Adrenal gland (tissue), 9 donors: ENCODE measurements at regions not wholly inside any gene's neighbourhood (a gene's known extent, or its start where the extent isn't known, plus 50 kb on each side); places are given as distances from the start of the nearest gene placed in this dataset.

Source experiments
- DNase-seq, 7 donors: peaks; one replicate each; pipeline ENCODE4 v3.0.0-alpha.2; 2019 to 2020
- H3K27ac ChIP-seq, 5 donors: fragments of 200-600 bp; sonication (generic) in 4 of 5; 1 replicate in 3 of 5; 2 replicates in 2 of 5; pipeline versions ENCODE4 v1.5.1 to v1.8.0; 2016 to 2020; ENCODE audit warnings: mild to moderate bottlenecking in 1 of 5
- H3K27me3 ChIP-seq: fragments of 200-600 bp; 2 replicates; pipeline ENCODE4 v1.8.0; 2021
- H3K36me3 ChIP-seq, 2 donors: fragments of 200-600 bp; replicated peaks in 1 of 2; 1 replicate in 1 of 2; 2 replicates in 1 of 2; pipeline versions ENCODE4 v1.5.1 to v1.8.0; 2018 to 2022
- H3K4me1 ChIP-seq, 2 donors: fragments of 200-600 bp; replicated peaks in 1 of 2; 1 replicate in 1 of 2; 2 replicates in 1 of 2; pipeline versions ENCODE4 v1.5.1 to v1.8.0; 2018 to 2021
- H3K4me3 ChIP-seq, 4 donors: fragments of 200-600 bp; sonication (generic) in 3 of 4; one replicate each; pipeline ENCODE4 v1.5.1; 2016 to 2018
- H3K9me3 ChIP-seq, 3 donors: fragments of 200-600 bp; sonication (generic) in 1 of 3; replicated peaks in 1 of 3; 1 replicate in 2 of 3; 2 replicates in 1 of 3; pipeline versions ENCODE4 v1.5.1 to v1.8.0; 2016 to 2021
- POLR2A ChIP-seq, 2 donors: fragments of 450-650 bp; IDR thresholded peaks; one replicate each; pipeline ENCODE4 v1.6.1; 2017; ENCODE audit warnings: antibody characterized with exemption in 2 of 2, mild to moderate bottlenecking in 2 of 2, moderate library complexity in 1 of 2
- WGBS, 4 donors: extraction: QIAGEN DNeasy Blood & Tissue Kit in 2 of 4; methylation state at CpG; one replicate each; pipeline versions ENCODE4 v1.1.5 to v1.1.7; 2013 to 2017; 5-methylcytosine and 5-hydroxymethylcytosine counted together
- intact Hi-C, 2 donors: fragments of 100-400 bp; cut with DNase I; formaldehyde crosslinking; loops; one replicate each; pipeline versions ENCODE4 v1.14.1 to v1.15.0; 2022 to 2023
- TF ChIP-seq, protein P1 (sequence below), 6 experiments: fragments of 450-650 bp in 4 of 6; fragments of 200-600 bp in 2 of 6; sonication (generic) in 1 of 6; IDR thresholded peaks; 1 replicate in 5 of 6; 2 replicates in 1 of 6; pipeline versions ENCODE4 v1.5.1 to v1.8.0; 2016 to 2021; ENCODE audit warnings: antibody characterized with exemption in 6 of 6, mild to moderate bottlenecking in 2 of 6, moderate library complexity in 1 of 6
- donor health status: healthy with polysubstance abuse.
- donor health status: Bipolar disorder and iron deficiency.
- donor health status: DM: yes; HTN: yes; CAD: no.
- donor health status: DM: no; HTN: no; CAD: no.
- donor health status: DM: no; HTN: no; CAD: no.

DNA sequence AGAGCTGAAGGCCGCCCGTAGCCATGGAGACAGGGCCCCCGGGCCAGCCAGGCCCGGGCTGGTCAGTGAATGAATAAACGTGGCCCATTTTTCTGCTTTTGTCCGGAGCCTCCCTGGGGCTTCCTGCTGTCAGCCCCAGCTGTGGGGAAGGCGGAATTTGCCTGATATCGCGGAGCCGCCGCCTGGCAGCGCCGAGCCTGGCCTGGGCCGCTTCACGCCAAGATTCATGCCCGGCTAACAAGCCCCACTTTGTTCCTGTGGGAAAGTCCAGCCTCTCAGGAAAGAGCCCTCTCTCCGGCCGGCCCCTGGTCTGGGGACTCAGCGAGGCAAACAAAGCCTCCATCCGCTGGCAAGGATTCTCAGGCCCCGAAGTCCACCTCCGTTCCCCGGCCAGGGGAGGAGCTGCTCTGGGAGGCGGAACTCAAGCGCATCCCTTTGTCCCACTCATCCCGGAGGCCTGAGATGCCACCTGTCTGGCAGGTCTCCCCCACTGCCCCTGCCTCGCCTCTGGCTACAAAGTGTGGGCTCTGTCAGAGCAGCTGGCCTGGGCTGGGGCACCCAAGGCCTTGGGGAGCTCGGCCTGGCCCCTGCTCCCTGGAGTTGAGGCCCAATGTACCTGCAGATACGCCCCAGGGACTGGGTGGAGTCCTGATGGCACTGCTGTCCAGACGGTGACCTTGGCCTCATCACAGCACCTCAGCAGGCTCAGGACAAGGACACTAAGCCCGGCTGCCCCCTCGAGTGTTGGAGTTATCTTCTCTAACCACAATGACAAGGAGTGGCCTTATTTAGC is 51.6 kb upstream of the SLC6A11 start:
- DNase-seq, result peak in 1 of 7 donors; percentile 9
- TF ChIP-seq, protein P1, sequence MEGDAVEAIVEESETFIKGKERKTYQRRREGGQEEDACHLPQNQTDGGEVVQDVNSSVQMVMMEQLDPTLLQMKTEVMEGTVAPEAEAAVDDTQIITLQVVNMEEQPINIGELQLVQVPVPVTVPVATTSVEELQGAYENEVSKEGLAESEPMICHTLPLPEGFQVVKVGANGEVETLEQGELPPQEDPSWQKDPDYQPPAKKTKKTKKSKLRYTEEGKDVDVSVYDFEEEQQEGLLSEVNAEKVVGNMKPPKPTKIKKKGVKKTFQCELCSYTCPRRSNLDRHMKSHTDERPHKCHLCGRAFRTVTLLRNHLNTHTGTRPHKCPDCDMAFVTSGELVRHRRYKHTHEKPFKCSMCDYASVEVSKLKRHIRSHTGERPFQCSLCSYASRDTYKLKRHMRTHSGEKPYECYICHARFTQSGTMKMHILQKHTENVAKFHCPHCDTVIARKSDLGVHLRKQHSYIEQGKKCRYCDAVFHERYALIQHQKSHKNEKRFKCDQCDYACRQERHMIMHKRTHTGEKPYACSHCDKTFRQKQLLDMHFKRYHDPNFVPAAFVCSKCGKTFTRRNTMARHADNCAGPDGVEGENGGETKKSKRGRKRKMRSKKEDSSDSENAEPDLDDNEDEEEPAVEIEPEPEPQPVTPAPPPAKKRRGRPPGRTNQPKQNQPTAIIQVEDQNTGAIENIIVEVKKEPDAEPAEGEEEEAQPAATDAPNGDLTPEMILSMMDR (IDR thresholded peaks at IDR 0.05), result no peak
- TF ChIP-seq POLR2A (IDR thresholded peaks at IDR 0.05), result no peak
- 57 to 68% (median 60%) methylated on average over 10 to 32 of the region's 32 CpGs for WGBS, 4 donors
- Histone ChIP-seq H3K4me1 (no peaks in the 10 kb centered on the region), H3K27ac (no peak overlapping the region), H3K36me3 (no peaks in the 10 kb centered on the region), H3K9me3 (no peaks in the 10 kb centered on the region), H3K27me3 (no peaks in the 10 kb centered on the region), H3K4me3 (no peak overlapping the region)
- intact Hi-C loops, result no loop called here

DNA sequence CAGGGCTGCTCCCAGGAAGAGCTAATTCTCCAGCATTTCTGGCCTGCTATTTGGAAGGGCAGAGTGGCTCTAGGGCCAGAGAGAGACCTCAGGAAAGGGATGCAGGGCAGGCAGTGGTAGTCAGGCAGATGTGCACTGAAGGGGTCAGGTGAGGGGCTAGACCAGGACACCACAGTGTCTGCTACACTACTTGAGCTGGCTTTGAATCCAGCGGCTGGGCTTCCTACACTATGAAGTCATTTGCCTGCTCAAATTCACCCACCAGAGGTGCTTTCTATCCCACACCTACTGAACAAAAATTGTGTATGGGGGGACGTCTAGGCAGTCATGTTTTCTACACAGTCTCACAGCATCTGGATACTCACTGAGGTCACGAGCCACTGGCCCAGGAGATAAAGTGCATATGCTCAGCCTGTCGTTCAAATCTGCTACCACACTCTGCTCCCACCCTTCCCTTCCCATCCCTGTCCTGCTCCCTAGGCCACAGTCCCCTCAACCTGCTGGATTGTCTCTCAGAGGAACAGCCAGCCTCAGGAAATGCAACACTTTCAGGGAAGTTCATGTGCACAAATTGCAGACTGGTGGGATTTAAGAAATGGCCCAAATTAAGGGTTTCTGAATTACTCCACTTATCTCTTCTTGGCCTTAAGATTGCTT is 49.9 kb upstream of the SLC6A11 start:
- 56 to 70% (median 61%) methylated on average over 3 to 4 of the region's 4 CpGs for WGBS, 4 donors
- Histone ChIP-seq H3K4me1 (no peaks in the 10 kb centered on the region), H3K4me3 (no peak overlapping the region), H3K27me3 (no peaks in the 10 kb centered on the region), H3K9me3 (no peaks in the 10 kb centered on the region), H3K36me3 (no peaks in the 10 kb centered on the region), H3K27ac (no peak overlapping the region)
- intact Hi-C loops, result no loop called here
- peak in 1 of 7 donors; percentile 15 for DNase-seq
- TF ChIP-seq, protein P1 (IDR thresholded peaks at IDR 0.05), result no peak
- no peak for TF ChIP-seq POLR2A (IDR thresholded peaks at IDR 0.05)
